ENCODE measurements at regions not wholly inside any gene's neighbourhood (a gene's known extent, or its start where the extent isn't known, plus 50 kb on each side); places are given as distances from the start of the nearest gene placed in this dataset.
"Not testable (repeated sequence)": the region's sequence is repeated elsewhere in the genome, so short reads cannot be mapped to it uniquely, and the experiment has no call there.

GRCh38 chr18:39506581-39507330 lies 1941.2 kb upstream of the CELF4 start:
- DNase-seq (ENCODE audit: low spot score): no peak

GRCh38 chr18:39500306-39500705 lies 1934.7 kb upstream of the CELF4 start:
- no peak for DNase-seq (ENCODE audit: low spot score)

DNA sequence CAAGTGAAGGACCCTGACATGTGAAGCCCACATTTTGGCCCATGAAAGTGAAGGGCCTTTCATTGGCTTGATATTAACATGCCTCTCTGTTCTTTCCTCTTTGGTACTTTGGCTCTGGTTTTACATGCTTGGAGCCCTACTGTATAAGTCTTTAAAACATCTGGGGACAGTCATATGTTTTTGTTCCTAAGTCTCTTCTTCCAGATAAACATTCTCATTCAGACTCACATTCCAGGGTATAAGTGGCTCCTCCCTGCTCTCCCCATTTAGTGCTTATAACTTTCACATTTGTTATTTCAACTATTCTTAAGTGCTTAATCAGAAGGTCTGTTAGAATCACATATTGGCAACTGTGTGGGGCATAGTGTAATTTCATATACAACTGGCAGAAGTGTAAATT lies 1932.2 kb upstream of the CELF4 start:
- DNase-seq (ENCODE audit: low spot score): no peak

GRCh38 chr18:39496986-39497385 lies 1931.4 kb upstream of the CELF4 start:
- DNase-seq (ENCODE audit: low spot score): no peak

GRCh38 chr18:39494211-39494896 lies 1928.8 kb upstream of the CELF4 start:
- DNase-seq (ENCODE audit: low spot score): no peak

- no peak for DNase-seq (ENCODE audit: low spot score)
Measured at GRCh38 chr18:39491408-39491807, 1925.8 kb upstream of the CELF4 start.

- DNase-seq (ENCODE audit: low spot score): no peak
Measured at GRCh38 chr18:39489431-39489830, 1923.8 kb upstream of the CELF4 start.

GRCh38 chr18:39487932-39488331 lies 1922.3 kb upstream of the CELF4 start:
- no peak for DNase-seq (ENCODE audit: low spot score)

GRCh38 chr18:39486268-39486667 lies 1920.7 kb upstream of the CELF4 start:
- DNase-seq (ENCODE audit: low spot score): no peak

GRCh38 chr18:39485696-39486095 lies 1920.1 kb upstream of the CELF4 start:
- no peak for DNase-seq (ENCODE audit: low spot score)

- no peak for DNase-seq (ENCODE audit: low spot score)
Measured at GRCh38 chr18:39481281-39481680, 1915.7 kb upstream of the CELF4 start.

DNA sequence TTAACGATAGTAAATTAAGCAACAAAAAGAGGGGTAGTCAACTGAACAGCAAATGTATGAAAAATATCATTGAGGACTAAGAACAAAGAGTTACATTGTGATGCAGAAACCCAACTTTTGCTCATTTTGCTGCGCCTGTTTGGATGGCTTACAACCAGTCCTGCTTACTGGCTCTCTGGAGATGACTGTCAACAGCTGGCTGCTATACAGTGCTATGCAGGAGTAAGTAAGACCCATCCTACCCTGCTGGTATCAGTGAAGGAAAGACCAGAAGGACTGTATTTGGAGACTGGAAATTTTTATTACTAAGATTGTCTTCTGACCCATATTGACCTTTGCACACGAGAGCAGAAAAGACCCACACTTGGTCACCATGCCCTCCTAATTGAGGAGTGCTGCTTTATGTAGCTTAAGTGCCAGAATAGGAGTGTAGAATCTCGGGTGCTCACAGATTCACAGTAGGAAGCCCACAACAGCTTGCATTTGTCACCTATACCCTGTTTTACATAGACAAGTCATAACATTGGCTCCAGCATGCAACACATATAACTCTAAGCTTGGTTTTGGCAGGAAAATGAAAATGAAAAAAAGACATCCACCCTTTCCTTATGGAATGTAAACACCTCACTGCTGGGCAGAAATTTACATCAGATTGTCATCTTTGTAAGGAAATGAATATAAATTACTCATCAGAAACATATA lies 1915.0 kb upstream of the CELF4 start:
- DNase-seq (ENCODE audit: low spot score): no peak

GRCh38 chr18:39464006-39464405 lies 1898.4 kb upstream of the CELF4 start:
- no peak for DNase-seq (ENCODE audit: low spot score)

DNA sequence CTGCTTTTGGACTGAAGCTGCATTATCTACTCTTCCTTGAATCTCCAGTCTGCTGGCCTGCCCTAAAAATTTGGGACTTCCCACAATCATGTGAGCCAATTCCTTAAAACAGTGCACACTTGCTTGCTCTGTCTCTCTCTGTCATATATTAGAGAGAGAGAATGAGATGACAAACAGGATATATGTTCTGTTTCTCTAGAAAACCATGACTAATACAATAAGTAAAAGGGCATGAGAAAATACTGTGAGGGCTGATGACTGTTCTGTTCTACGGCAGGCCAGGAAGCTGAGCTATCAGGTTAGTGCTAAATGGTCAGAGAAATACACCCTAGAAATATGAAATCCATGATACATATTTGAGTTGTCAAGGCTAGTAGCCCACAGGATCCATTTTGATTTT lies 1896.8 kb upstream of the CELF4 start:
- peak; percentile 61 for DNase-seq (ENCODE audit: low spot score)

- DNase-seq (ENCODE audit: low spot score): no peak
Measured at GRCh38 chr18:39460136-39460535, 1894.5 kb upstream of the CELF4 start.

DNA sequence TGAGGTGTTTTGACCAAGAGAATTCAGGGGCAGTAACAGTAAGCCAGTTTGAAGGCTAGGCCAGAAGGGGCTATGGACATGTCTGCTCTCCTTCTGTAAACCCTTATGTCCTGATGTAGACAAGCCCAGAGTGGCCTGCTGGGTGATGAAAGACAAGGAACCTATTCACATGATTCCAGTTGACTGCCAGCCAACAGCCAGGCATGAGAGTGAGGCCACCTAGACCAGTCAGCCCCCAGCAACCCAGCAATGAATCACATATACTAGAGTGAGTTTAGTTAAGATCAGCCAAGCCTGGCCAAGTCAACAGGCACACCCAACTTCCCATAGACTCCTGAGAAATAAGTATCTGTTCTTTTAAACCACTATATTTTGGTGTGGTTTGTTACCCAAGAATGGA lies 1889.7 kb upstream of the CELF4 start:
- DNase-seq (ENCODE audit: low spot score): peak; percentile 41

- no peak for DNase-seq (ENCODE audit: low spot score)
Measured at GRCh38 chr18:39454866-39455265, 1889.3 kb upstream of the CELF4 start.

DNA sequence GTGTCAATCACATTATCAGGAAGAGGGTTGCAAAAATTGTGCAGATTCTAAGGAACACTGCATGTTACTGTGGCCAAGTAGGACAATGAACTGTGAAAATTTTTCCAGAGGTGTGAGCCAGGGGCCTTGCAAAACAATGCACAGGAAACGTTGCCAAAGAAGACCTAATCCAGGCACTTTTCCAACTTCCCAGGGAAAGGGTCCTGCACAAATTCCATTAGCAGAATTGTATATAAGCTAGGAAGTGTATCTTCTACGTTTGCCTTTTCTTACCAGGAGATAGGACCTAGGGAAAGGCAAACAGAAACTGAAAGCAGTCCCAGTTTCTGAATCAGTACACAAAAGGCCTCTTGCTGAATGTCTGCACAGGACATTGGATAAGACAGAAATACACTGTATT lies 1888.3 kb upstream of the CELF4 start:
- DNase-seq (ENCODE audit: low spot score): peak; percentile 78

DNA sequence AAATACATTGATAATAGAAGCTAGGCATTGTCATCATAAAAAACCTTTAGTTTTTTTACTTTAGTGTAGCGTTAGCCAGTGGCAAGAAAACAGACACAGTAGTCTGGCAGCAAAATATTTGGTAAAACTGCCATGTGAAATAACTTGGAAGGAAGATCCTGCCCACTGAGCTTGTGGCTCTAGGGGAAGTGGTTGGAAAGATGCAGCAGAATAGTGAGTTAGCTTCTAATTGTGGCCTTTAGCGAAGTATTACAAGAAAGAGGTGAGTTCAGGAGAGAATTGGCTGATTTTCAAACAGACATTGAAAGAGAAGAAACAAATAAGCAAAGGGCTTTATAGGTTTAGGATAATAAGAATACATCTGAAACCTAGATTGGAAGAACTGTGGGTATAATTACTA lies 1887.8 kb upstream of the CELF4 start:
- DNase-seq (ENCODE audit: low spot score): peak; percentile 14

- no peak for DNase-seq (ENCODE audit: low spot score)
Measured at GRCh38 chr18:39450958-39451357, 1885.4 kb upstream of the CELF4 start.

DNA sequence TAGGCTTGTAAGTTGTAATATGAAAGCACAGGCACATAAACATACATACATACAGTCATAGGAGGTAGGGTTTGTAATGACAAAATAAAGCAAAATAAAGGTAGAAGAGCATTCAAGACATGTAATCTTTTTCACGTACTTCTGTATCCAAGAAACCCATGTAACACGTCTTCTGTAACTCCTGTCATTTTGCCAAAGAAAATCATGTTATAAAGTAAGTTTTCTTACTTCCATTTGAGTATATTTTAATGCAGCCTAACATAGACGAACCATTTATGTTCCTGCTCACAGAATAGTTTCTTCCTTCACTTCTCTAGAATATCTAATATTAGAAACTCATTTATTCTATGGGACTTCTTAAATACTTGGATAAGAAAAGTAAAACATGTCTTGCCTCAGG lies 1884.0 kb upstream of the CELF4 start:
- no peak for DNase-seq (ENCODE audit: low spot score)

- peak; percentile 93 for DNase-seq (ENCODE audit: low spot score)
Measured at GRCh38 chr18:39448942-39449341, 1883.3 kb upstream of the CELF4 start.

DNA sequence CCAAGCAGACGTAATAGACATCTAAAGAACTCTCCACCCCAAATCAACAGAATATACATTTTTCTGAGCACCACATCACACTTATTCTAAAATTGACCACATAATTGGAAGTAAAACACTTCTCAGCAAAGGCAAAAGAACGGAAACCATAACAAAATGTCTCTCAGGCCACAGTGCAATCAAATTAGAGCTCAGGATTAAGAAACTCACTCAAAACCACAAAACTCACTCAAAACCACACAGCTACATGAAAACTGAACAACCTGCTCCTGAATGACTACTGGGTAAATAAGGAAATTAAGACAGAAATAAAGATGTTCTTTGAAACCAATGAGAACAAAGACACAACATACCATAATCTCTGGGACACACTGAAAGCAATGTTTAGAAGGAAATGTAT lies 1879.4 kb upstream of the CELF4 start:
- DNase-seq (ENCODE audit: low spot score): not testable (repeated sequence)

All from kidney capillary endothelial cell (primary cell).